Hematopoietic multipotent progenitor cell (in vitro differentiated cells): ENCODE measurements at regions not wholly inside any gene's neighbourhood (a gene's known extent, or its start where the extent isn't known, plus 50 kb on each side); places are given as distances from the start of the nearest gene placed in this dataset. TPM values are rescaled to one million over a fixed set of nuclear protein-coding genes. Genes with fewer than 3 reads are reported as not detected.

ENCODE experiments used
- DNase-seq, 3 donors: peaks; one replicate each; pipeline ENCODE4 v3.0.0-alpha.2; 2011 to 2015; ENCODE audit warnings: low read depth in 2 of 3, low spot score in 2 of 3
- small RNA-seq: library from RNA; depleted of rRNA; stranded (forward); fragments of <200 nt; gene quantifications from one replicate; pipeline ENCODE3, GENCODE V24; 2012

DNA sequence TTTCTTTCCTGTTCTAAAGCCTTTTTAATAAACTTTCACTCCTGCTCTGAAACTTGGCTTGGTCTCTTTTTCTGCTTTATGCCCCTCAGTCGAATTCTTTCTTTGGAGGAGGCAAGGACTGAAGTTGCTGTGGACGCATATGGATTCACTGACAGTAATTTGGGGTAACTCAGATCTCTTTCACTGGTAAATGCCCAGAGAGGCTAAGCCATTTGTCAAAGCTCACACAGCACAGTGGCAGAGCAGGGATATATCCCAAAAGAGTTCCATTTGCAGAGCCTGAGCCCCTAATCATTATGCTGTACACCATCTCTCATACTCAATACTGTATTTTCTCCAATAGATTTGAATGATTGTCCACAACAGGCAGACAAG is 72.3 kb upstream of the GALNT15 start:
- DNase-seq, result no peak

DNA sequence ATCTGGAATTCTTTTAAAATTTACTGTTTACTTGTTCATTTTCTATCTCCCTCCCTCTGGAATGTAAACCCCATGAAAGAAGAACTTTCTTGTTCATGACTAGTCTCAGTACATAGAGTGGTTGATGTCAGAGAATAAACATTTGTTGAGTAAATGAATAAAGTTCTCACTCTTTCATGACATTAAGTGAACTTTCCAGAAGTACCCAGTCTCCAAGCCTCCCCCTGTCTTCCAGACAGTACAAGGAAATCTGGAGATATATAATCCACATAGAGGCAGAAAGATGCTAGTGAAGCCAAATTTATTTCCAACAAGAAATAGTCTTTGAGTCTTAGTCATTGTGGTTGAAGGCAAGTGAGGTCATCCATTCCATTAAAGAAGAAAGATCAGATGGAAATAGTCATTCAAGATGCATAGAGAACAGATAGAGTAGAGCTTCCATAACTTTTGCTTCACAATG is 71.5 kb upstream of the GALNT15 start:
- no peak for DNase-seq

DNA sequence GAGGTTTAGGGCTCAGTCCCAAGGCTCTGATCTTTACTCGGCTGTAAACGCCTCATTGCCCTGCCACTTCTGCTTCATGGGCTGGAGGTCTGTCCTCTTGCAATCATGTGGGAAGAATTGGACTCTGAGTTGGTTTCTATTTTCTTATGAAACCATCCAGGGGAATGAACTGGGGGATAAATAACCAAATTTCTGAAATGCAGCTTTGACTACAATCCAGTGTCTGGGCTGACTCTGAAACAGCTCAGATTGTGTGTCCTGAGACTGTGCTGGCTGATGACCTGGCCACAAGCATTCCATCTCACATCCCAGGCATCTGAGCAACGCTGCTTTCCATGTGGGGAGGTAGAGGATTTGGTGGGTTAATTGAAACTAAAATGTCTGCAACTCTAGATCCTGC is 71.0 kb upstream of the GALNT15 start:
- DNase-seq, result no peak

DNA sequence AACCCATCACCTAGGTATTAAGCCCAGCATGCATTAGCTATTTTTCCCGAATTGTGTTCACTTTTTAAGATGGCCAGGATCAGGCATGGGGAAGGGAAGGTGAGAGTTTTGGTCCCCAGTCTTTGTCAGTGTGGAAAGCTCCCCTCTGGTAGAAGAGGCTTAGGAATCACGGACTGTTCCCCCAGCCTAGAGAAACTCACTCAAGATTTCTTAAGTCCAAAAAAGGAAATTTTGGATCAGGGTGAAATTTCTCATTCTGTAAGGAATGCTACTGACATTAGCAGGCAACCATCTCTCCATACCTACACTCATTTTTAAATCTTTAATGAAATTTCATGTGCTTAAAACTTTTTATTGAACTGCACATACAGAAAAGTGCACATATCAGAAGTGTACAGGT is 70.3 kb upstream of the GALNT15 start:
- DNase-seq, result no peak

DNA sequence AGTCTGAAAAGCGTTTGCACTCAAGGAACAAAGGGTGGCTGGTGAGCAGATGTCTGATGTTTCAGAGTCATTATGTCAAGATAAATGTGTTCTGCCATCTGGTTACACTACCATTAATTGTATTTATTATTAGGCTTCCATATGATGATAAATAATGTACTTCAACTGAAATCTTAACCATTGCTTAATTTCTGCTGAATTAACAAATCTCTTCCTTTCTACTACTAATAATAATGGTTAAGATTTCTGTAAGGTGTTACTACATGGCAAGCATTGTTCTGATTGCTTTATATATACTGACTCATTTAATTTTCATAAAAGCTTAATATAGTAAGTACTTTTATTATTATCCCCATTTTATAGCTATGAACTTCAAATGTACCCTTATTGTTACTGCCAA is 68.4 kb upstream of the GALNT15 start:
- no peak for DNase-seq

DNA sequence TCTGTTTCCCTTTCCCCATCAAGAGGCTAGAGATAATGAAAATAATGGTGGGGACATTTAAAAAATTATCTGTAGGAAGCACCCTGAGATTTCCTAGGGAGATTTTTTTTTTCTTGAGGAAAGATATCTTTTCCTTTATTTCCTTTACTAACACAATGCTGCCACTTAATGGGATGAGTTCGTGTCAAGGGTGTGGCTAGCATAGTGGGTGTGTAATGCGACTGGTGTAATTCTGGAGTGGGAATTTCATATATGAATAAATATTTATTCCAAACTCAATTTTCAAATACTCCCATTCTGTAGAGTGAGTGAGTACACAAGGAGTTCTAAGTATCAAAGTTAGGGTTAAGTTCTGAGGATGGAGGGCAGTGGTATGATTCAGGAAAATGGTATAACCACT is 66.1 kb upstream of the GALNT15 start:
- DNase-seq, result no peak

DNA sequence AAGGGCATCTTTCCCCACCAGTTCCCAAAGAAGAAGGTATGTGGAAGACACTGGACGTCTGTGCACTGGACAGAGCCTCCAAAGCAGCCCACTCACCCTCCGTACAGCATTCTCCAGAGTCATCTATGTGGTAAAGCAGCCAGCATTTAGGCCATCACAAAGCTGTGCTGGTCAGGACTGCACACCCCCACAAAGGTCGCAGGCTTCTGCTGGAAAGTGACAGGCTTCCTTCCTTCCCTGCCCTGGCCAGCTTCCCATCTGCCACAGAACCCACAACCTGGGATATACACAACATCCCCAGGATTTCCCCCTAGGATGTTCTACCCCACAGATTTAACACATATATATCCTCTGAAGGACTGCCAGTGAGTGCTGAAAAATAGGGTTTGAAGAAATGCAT is 64.6 kb upstream of the GALNT15 start:
- DNase-seq, result no peak

DNA sequence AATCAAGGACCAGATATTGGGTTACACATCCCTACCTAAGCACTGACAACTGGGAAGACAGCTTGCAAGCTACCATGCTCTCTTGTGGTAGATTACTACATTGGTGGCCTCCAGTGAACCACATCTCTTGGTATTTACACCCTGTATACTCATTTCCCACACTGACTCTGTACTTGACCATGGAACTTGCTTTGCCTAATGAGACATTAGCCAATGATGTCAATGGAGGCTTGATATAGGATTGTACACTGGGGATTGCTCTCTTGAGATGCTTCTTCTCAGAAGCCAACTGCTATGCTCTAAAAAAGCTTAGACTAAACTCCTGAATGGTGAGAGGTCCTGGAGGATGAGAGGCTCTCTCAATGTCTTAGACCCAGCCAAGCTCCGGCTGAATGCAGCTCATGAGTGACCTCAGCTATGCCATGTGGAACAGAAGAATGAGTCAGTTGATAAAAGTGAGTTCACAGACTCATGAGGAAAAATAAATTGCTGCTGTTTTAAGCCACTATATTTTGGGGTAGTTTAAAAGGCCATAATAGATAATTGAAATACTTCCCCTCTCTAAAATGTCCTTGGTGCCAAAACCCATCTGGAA is 61.5 kb upstream of the GALNT15 start:
- no peak for DNase-seq

DNA sequence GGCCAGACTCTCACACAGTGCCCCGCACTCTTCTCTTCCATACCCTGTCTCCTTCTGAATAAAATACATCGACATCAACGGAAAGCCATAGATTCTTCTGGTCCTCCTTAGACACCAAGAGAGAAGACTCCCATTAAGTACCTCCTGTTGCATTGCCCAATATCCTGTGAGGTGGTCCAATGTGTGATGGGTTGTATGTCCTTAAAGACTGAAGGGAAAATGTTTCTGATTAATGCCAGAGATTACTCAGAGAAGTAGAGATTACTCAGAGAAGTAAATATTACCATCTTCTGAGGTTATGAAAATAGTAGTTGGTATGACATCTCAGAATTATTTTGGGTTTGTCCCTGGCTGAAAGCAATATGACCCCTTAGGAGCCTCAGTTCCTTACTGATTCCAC is 60.8 kb upstream of the GALNT15 start:
- no peak for DNase-seq

DNA sequence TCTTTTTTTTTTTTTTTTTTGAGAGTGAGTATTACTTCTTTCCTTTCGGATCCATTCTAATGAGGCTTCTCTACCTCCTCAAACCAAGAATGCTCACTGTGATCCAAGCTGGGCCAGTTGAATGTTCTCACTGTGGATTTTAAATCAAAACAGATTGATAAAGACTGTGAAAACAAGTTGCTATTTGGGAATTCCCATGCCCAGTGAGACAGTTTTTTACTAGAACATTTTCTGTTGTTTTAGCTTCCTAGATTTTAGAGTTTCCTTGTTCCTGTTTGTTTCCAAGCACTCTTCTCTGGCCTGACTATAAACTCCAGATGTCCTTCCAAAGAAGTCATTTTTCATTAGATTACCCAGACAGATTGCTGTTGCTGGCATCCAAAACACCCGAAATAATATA is 60.1 kb upstream of the GALNT15 start:
- no peak for DNase-seq

DNA sequence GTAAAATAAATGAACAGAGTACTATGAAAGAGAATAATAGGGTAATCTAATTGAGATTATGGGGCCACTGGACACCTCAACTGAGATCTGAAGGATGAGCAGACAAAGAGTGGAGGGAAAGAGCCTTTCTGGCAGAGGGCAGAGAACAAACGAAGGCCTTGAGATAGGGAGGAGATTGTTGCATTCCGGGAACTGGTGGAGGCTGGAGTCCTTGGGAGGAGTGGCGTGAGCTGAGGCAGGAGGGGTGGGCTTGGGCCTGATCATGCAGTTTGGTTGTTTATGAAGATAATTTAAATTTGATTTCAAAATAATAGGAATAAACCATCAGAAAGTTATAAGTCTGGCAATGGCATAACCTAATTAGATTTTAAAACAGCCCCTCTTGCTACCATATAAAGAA is 59.5 kb upstream of the GALNT15 start:
- no peak for DNase-seq

DNA sequence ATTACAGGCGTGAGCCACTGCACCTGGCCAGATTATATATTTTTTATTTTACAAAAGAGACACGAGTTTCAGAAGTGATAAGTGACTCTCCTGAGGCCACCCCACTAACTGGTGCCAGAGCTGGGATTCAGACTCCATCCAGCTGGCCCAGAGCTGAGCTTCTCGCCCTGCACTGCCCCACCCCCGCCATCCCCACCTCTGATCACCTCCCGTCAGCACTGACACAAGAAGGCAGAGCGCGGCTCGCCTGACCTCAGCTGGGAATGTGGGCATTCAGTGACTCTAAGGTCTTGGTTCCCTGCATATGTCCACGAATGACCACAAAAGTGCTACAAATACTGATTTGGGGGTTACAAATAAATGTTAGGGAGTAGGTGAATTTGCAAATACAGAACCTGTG is 56.1 kb upstream of the GALNT15 start:
- DNase-seq, result no peak

DNA sequence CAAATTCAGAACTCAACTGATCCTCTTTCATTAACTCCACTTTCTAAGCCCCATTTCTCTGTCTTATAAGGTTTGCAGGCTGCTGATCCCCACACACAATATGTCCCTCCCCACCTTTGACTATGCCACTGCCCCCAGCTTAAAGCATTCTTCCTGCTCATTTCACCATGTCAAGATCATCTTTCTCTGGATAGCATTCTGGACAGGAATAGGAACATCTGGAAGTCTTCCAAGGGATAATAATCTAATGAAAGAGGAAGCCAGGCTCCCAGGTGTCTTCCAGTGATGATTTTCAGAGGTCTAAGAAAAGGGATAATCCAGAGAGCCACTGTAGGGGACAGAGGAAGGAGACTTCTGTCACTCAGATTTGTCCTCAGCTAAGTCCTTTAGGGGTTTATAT is 54.6 kb upstream of the GALNT15 start:
- DNase-seq, result no peak

DNA sequence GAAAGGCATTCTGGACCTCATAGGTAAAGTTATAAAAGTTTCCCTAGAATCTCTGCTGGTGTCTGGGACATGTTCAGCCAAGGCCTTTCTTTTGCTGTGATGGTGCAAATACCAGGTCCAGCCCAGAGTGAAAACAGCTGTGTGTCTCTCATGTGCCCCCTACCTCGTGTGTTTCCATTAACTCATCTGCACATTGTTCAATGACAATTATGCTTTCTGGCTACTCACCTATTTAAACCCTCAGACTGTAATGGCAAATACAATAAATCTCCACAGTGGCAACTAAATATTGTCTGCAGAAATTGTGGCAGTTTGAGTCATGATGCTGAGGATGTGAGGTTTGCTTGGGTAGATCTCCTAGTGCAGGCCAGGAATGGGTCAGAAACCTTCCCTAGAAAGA is 53.1 kb upstream of the GALNT15 start:
- DNase-seq, result no peak

DNA sequence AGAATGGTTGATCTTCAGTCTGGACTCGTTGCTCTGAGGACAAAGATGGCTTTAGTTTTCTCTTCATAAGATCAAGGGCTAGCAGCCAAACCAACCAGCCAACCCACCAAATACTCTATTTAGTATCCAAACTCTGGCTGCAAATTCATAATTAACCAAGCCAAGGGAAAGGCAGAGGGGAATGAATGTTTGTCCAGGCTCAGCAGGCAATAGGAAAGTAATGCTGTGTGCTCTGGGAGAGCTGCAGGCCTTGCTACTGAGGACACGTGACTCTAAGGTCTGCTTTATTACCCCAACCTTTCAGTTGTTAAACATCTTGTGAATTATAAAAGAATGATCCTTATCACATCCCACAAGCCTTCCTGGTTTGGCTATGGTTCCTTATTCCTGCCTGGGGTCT is 52.3 kb upstream of the GALNT15 start:
- DNase-seq, result no peak

DNA sequence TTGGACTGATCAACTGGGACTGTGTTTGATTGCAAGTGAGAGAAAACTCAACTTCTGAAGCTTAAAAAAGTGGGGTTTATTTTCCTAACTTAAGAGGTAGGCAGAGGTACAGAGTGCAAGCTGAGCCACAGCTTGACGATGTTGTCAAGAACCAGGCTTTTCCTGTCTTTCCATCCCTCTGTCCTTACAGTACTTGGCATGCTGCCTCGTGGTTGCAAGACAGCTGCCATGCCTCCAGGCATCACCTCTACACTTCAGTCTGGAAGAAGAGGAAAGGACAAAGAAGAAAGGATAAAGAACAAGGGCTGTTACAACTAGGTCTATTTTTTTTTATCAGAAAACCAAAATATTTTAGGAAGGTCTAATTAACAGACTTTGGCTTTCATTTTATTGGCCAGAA is 51.8 kb upstream of the GALNT15 start:
- no peak for DNase-seq

DNA sequence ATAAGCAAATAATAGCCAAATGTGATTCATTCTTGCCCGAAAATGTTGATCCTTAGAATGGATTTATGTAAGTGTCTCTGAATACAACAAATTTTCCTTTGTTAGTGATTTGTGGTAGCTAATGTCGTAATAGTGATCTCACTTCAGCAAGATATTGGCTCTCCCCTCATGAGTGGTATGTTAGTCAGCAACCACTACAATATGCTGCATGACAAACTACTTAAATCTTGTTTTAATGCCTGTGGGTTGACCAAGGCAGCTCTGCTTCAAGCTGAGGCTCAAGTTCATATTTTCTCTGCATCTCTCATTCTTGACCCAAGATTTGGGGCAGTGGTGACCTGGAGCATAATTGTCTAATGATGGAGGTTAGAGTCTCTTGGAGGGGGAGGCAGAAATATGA is 49.8 kb upstream of the GALNT15 start:
- DNase-seq, result no peak

Small RNA genes lying in the stretch of these regions (small RNA-seq; reads per million reads assigned to genes)
- gene MIR563, result not detected
